ENCODE measurements at regions not wholly inside any gene's neighbourhood (a gene's known extent, or its start where the extent isn't known, plus 50 kb on each side); places are given as distances from the start of the nearest gene placed in this dataset.

GRCh38 chr7:32323712-32324111, 166.5 kb downstream of the LSM5 start:
- Histone ChIP-seq H3K27me3 (replicated peaks; ENCODE audit: control insufficient read depth, insufficient read depth, low read length) (no peaks in the 10 kb centered on the region; the same call in 1 of the 2 replicates), H3K36me3 (ENCODE audit: control insufficient read depth, insufficient read depth, low read length) (no peaks in the 10 kb centered on the region), H3K4me3 (replicated peaks; ENCODE audit: low read depth, low read length) (no peak overlapping the region)
- TF ChIP-seq CTCF (IDR thresholded peaks at IDR 0.05; ENCODE audit: insufficient read depth, low read length, poor library complexity, severe bottlenecking) = no peak
- DNase-seq (ENCODE audit: extremely low read depth, insufficient read length) = no peak

- DNase-seq (ENCODE audit: extremely low read depth, insufficient read length) = no peak
- H3K4me3 ChIP-seq (replicated peaks; ENCODE audit: low read depth, low read length) = no peak overlapping the region
- no peaks in the 10 kb centered on the region; the same call in 1 of the 2 replicates for H3K27me3 ChIP-seq (replicated peaks; ENCODE audit: control insufficient read depth, insufficient read depth, low read length)
- H3K36me3 ChIP-seq (ENCODE audit: control insufficient read depth, insufficient read depth, low read length) = no peaks in the 10 kb centered on the region
- no peak for TF ChIP-seq CTCF (IDR thresholded peaks at IDR 0.05; ENCODE audit: insufficient read depth, low read length, poor library complexity, severe bottlenecking)
Observed at GRCh38 chr7:32319012-32319382, 171.2 kb downstream of the LSM5 start.

GRCh38 chr7:32318300-32319011, 171.7 kb downstream of the LSM5 start:
- TF ChIP-seq CTCF (IDR thresholded peaks at IDR 0.05; ENCODE audit: insufficient read depth, low read length, poor library complexity, severe bottlenecking) = no peak
- Histone ChIP-seq H3K36me3 (ENCODE audit: control insufficient read depth, insufficient read depth, low read length) (no peaks in the 10 kb centered on the region), H3K4me3 (replicated peaks; ENCODE audit: low read depth, low read length) (no peak overlapping the region), H3K27me3 (replicated peaks; ENCODE audit: control insufficient read depth, insufficient read depth, low read length) (no peaks in the 10 kb centered on the region; the same call in 1 of the 2 replicates)
- DNase-seq (ENCODE audit: extremely low read depth, insufficient read length) = no peak

GRCh38 chr7:32316839-32317238, 173.3 kb downstream of the LSM5 start:
- DNase-seq (ENCODE audit: extremely low read depth, insufficient read length) = no peak
- H3K36me3 ChIP-seq (ENCODE audit: control insufficient read depth, insufficient read depth, low read length) = no peaks in the 10 kb centered on the region
- no peaks in the 10 kb centered on the region; the same call in 1 of the 2 replicates for H3K27me3 ChIP-seq (replicated peaks; ENCODE audit: control insufficient read depth, insufficient read depth, low read length)
- TF ChIP-seq CTCF (IDR thresholded peaks at IDR 0.05; ENCODE audit: insufficient read depth, low read length, poor library complexity, severe bottlenecking) = no peak
- no peak overlapping the region for H3K4me3 ChIP-seq (replicated peaks; ENCODE audit: low read depth, low read length)

- TF ChIP-seq CTCF (IDR thresholded peaks at IDR 0.05; ENCODE audit: insufficient read depth, low read length, poor library complexity, severe bottlenecking) = no peak
- Histone ChIP-seq H3K27me3 (replicated peaks; ENCODE audit: control insufficient read depth, insufficient read depth, low read length) (no peaks in the 10 kb centered on the region), H3K4me3 (replicated peaks; ENCODE audit: low read depth, low read length) (no peak overlapping the region), H3K36me3 (ENCODE audit: control insufficient read depth, insufficient read depth, low read length) (no peaks in the 10 kb centered on the region)
- no peak for DNase-seq (ENCODE audit: extremely low read depth, insufficient read length)
Observed at GRCh38 chr7:32314761-32315160, 175.4 kb downstream of the LSM5 start.
